ENCODE measurements at regions not wholly inside any gene's neighbourhood (a gene's known extent, or its start where the extent isn't known, plus 50 kb on each side); places are given as distances from the start of the nearest gene placed in this dataset.

GRCh38 chr10:25818751-25819150, 115.3 kb upstream of the MYO3A start:
- TF ChIP-seq CTCF (IDR thresholded peaks at IDR 0.05) (no peak), POLR2AphosphoS5 (IDR thresholded peaks at IDR 0.05) (no peak), POLR2A (IDR thresholded peaks at IDR 0.05) (no peak), EP300 (IDR thresholded peaks at IDR 0.05; ENCODE audit: low read depth) (no peak)
